Thoracic aorta (tissue), 2 donors: ENCODE measurements at regions not wholly inside any gene's neighbourhood (a gene's known extent, or its start where the extent isn't known, plus 50 kb on each side); places are given as distances from the start of the nearest gene placed in this dataset.

ENCODE experiments used
- ATAC-seq: fragments of 150-250 bp; one replicate; pipeline ENCODE4 v1.8.0; 2017; ENCODE audit warnings: low read depth; ENCODE audit not compliant: insufficient number of reproducible peaks, low FRiP score
- DNase-seq: peaks from one replicate; pipeline ENCODE4 v3.0.0-alpha.2; 2020; ENCODE audit warnings: low spot score
- H3K27ac ChIP-seq, 2 donors: fragments of 200-600 bp; sonication (generic); 1 replicate in 1 of 2; 2 replicates in 1 of 2; pipeline ENCODE4 v1.5.1; 2016; ENCODE audit warnings: mild to moderate bottlenecking in 2 of 2, moderate library complexity in 2 of 2
- H3K27me3 ChIP-seq: fragments of 200-600 bp; sonication (generic); replicated peaks from 2 replicates; pipeline ENCODE4 v1.6.0; 2016; ENCODE audit warnings: mild to moderate bottlenecking; ENCODE audit not compliant: insufficient read depth
- H3K36me3 ChIP-seq: fragments of 200-600 bp; sonication (generic); one replicate; pipeline ENCODE4 v1.5.1; 2016
- H3K4me1 ChIP-seq, 2 donors: fragments of 200-600 bp; sonication (generic); 1 replicate in 1 of 2; 2 replicates in 1 of 2; pipeline versions ENCODE4 v1.5.1 to v1.6.0; 2016; ENCODE audit warnings: low read depth in 2 of 2, mild to moderate bottlenecking in 1 of 2; ENCODE audit not compliant: control insufficient read depth in 1 of 2
- H3K4me3 ChIP-seq: fragments of 200-600 bp; sonication (generic); 2 replicates; pipeline ENCODE4 v1.5.1; 2016; ENCODE audit warnings: mild to moderate bottlenecking
- H3K9me3 ChIP-seq: fragments of 200-600 bp; sonication (generic); 2 replicates; pipeline ENCODE4 v1.5.1; 2016
- CTCF ChIP-seq: fragments of 200-600 bp; sonication (generic); IDR thresholded peaks from one replicate; pipeline ENCODE4 v1.5.1; 2019; ENCODE audit warnings: antibody characterized with exemption

- no peaks in the 10 kb centered on the region for H3K36me3 ChIP-seq
- no peaks in the 10 kb centered on the region for H3K9me3 ChIP-seq
- no peaks in the 10 kb centered on the region for H3K27me3 ChIP-seq
- DNase-seq (no peak), ATAC-seq (no peak)
- H3K4me1 ChIP-seq, result no peaks in the 10 kb centered on the region
- no peak overlapping the region for H3K27ac ChIP-seq
- no peak overlapping the region for H3K4me3 ChIP-seq
- no peak for TF ChIP-seq CTCF
These were observed 110.7 kb upstream of the CTSC start for GRCh38 chr11:88448131-88448670.

- Histone ChIP-seq H3K27ac (no peak overlapping the region), H3K36me3 (no peaks in the 10 kb centered on the region), H3K27me3 (no peaks in the 10 kb centered on the region), H3K9me3 (no peaks in the 10 kb centered on the region), H3K4me1 (no peaks in the 10 kb centered on the region), H3K4me3 (no peak overlapping the region)
- ATAC-seq (no peak), DNase-seq (no peak)
- no peak for TF ChIP-seq CTCF
These were observed 109.7 kb upstream of the CTSC start for GRCh38 chr11:88447281-88447680.

GRCh38 chr11:88439356-88439755 is 101.8 kb upstream of the CTSC start:
- no peak overlapping the region for H3K27ac ChIP-seq
- H3K4me1 ChIP-seq, result no peaks in the 10 kb centered on the region
- H3K27me3 ChIP-seq, result no peaks in the 10 kb centered on the region
- H3K9me3 ChIP-seq, result no peaks in the 10 kb centered on the region
- ATAC-seq (no peak), DNase-seq (no peak)
- no peaks in the 10 kb centered on the region for H3K36me3 ChIP-seq
- no peak overlapping the region for H3K4me3 ChIP-seq
- TF ChIP-seq CTCF, result no peak

GRCh38 chr11:88438721-88439120 is 101.2 kb upstream of the CTSC start:
- H3K4me3 ChIP-seq, result no peak overlapping the region
- no peaks in the 10 kb centered on the region for H3K9me3 ChIP-seq
- DNase-seq, result no peak
- ATAC-seq, result no peak
- H3K27ac ChIP-seq, result no peak overlapping the region
- no peak for TF ChIP-seq CTCF
- no peaks in the 10 kb centered on the region for H3K27me3 ChIP-seq
- H3K4me1 ChIP-seq, result no peaks in the 10 kb centered on the region
- no peaks in the 10 kb centered on the region for H3K36me3 ChIP-seq

GRCh38 chr11:88435415-88435814 is 97.9 kb upstream of the CTSC start:
- Histone ChIP-seq H3K27ac (no peak overlapping the region), H3K36me3 (no peaks in the 10 kb centered on the region), H3K4me1 (no peaks in the 10 kb centered on the region), H3K9me3 (no peaks in the 10 kb centered on the region), H3K4me3 (no peak overlapping the region), H3K27me3 (no peaks in the 10 kb centered on the region)
- no peak for TF ChIP-seq CTCF
- ATAC-seq, result no peak
- DNase-seq, result no peak
